A549 (cell line): ENCODE measurements at regions not wholly inside any gene's neighbourhood (a gene's known extent, or its start where the extent isn't known, plus 50 kb on each side); places are given as distances from the start of the nearest gene placed in this dataset.

Source experiments
- ATAC-seq, 2 experiments: fragments of 200-7000 bp in 1 of 2; fragments of >200 bp in 1 of 2; cut with Nextera tagmentation in 1 of 2; cut with Tn5 transposase in 1 of 2; 3 replicates each; pipeline versions ENCODE4 v1.8.0 to v1.9.1; 2018 to 2020; ENCODE audit warnings: mild to moderate bottlenecking in 1 of 2, moderate library complexity in 1 of 2
- CTCF ChIA-PET: fragments of 300-600 bp; sonication (Branson Sonifier 250); formaldehyde crosslinking; extraction: SDS; loops from one replicate; lab custom pipeline; 2021; ENCODE audit warnings: antibody characterized with exemption, inconsistent platforms; lab: Yijun Ruan, JAX
- POLR2A ChIA-PET: fragments of 350-600 bp; formaldehyde crosslinking; extraction: SDS; loops from one replicate; lab custom pipeline; 2021; ENCODE audit warnings: antibody characterized with exemption, inconsistent platforms; lab: Yijun Ruan, JAX
- DNase-seq, 2 experiments: peaks; one replicate each; pipeline versions ENCODE4 v3.0.0 to v3.0.0-alpha.2; 2011 to 2016; ENCODE audit warnings: low read depth in 1 of 2, low spot score in 1 of 2
- FAIRE-seq: peaks from 2 replicates; lab custom pipeline; 2011; peaks lifted over from hg19 to GRCh38; lab: Jason Lieb, UNC
- H3K27ac ChIP-seq, 2 experiments: fragments of >200 bp; sonication (Bioruptor Twin); formaldehyde crosslinking; 3 replicates each; pipeline ENCODE4 v1.5.1; 2016 to 2017
- H3K4me1 ChIP-seq: fragments of >200 bp; sonication (Bioruptor Twin); formaldehyde crosslinking; 3 replicates; pipeline ENCODE4 v1.6.1; 2016
- H3K4me2 ChIP-seq: fragments of >200 bp; sonication (Bioruptor Twin); formaldehyde crosslinking; 3 replicates; pipeline ENCODE4 v1.6.1; 2016
- H3K4me3 ChIP-seq: fragments of >200 bp; sonication (Bioruptor Twin); formaldehyde crosslinking; 3 replicates; pipeline ENCODE4 v1.5.1; 2016
- H3K9me3 ChIP-seq: fragments of >200 bp; sonication (Bioruptor Twin); formaldehyde crosslinking; 3 replicates; pipeline ENCODE4 v1.6.1; 2016
- CBX2 ChIP-seq: fragments of 200-600 bp; sonication (generic); IDR thresholded peaks from 2 replicates; pipeline ENCODE4 v1.6.1; 2016; ENCODE audit warnings: low read depth, mild to moderate bottlenecking, borderline replicate concordance
- CBX8 ChIP-seq: fragments of 200-600 bp; sonication (generic); IDR thresholded peaks from 2 replicates; pipeline ENCODE4 v1.6.1; 2016
- CEBPB ChIP-seq, 2 experiments: fragments of >200 bp in 1 of 2; sonication (Bioruptor Twin) in 1 of 2; formaldehyde crosslinking in 1 of 2; IDR thresholded peaks; 2 replicates each; pipeline ENCODE4 v1.6.1; 2012 to 2016
- CHD2 ChIP-seq: fragments of 150-350 bp; IDR thresholded peaks from 2 replicates; pipeline ENCODE4 v1.6.1; 2014; ENCODE audit warnings: low read length; ENCODE audit not compliant: partially characterized antibody
- ELK1 ChIP-seq: fragments of 150-350 bp; IDR thresholded peaks from 2 replicates; pipeline ENCODE4 v1.6.1; 2014; ENCODE audit warnings: low read depth, mild to moderate bottlenecking, low read length
- EP300 ChIP-seq, 2 experiments: fragments of >200 bp; sonication (Bioruptor Twin); formaldehyde crosslinking; IDR thresholded peaks; 2 replicates in 1 of 2; 3 replicates in 1 of 2; pipeline ENCODE4 v1.6.1; 2016 to 2017
- ESRRA ChIP-seq: fragments of 150-350 bp; IDR thresholded peaks from 2 replicates; pipeline ENCODE4 v1.6.1; 2014; ENCODE audit warnings: mild to moderate bottlenecking, low read length, borderline replicate concordance
- FOSB ChIP-seq: fragments of 250-450 bp; sonication (Bioruptor Pico); IDR thresholded peaks from 2 replicates; pipeline ENCODE4 v1.5.0; 2020; ENCODE audit warnings: mild to moderate bottlenecking, moderate library complexity
- FOSL2 ChIP-seq, 2 experiments: fragments of 450-650 bp in 1 of 2; fragments of >200 bp in 1 of 2; sonication (Bioruptor Twin) in 1 of 2; formaldehyde crosslinking; IDR thresholded peaks; 2 replicates each; pipeline versions ENCODE4 v1.5.0 to v1.6.1; 2016 to 2020; ENCODE audit warnings: mild to moderate bottlenecking in 1 of 2, moderate library complexity in 1 of 2
- FOXS1 ChIP-seq: fragments of 250-450 bp; sonication (Bioruptor Pico); IDR thresholded peaks from 2 replicates; pipeline ENCODE4 v1.5.0; 2020; ENCODE audit warnings: mild to moderate bottlenecking, moderate library complexity
- HEYL ChIP-seq: fragments of 250-450 bp; sonication (Bioruptor Pico); IDR thresholded peaks from 2 replicates; pipeline ENCODE4 v1.8.0; 2021; ENCODE audit warnings: mild to moderate bottlenecking, moderate library complexity
- HOXA7 ChIP-seq: fragments of 250-450 bp; sonication (Bioruptor Pico); IDR thresholded peaks from 2 replicates; pipeline ENCODE4 v1.5.0; 2020; ENCODE audit warnings: mild to moderate bottlenecking, moderate library complexity
- HOXB13 ChIP-seq: fragments of 250-450 bp; sonication (Bioruptor Pico); IDR thresholded peaks from 2 replicates; pipeline ENCODE4 v1.5.0; 2020; ENCODE audit warnings: low read depth, mild to moderate bottlenecking, moderate library complexity
- JUN ChIP-seq, 2 experiments: fragments of >200 bp; sonication (Bioruptor Twin); formaldehyde crosslinking; IDR thresholded peaks; 2 replicates in 1 of 2; 3 replicates in 1 of 2; pipeline ENCODE4 v1.6.1; 2016 to 2017
- KDM1A ChIP-seq: fragments of 200-600 bp; sonication (generic); IDR thresholded peaks from 2 replicates; pipeline ENCODE4 v1.6.1; 2016; ENCODE audit warnings: low read depth, mild to moderate bottlenecking
- MAFK ChIP-seq: fragments of 450-650 bp; IDR thresholded peaks from 2 replicates; pipeline ENCODE4 v1.6.1; 2014; ENCODE audit not compliant: partially characterized antibody
- MAZ ChIP-seq: fragments of 150-350 bp; IDR thresholded peaks from 2 replicates; pipeline ENCODE4 v1.6.1; 2014; ENCODE audit warnings: antibody characterized with exemption, low read depth, low read length, borderline replicate concordance
- NPAS2 ChIP-seq: fragments of 250-450 bp; sonication (Bioruptor Pico); IDR thresholded peaks from 2 replicates; pipeline ENCODE4 v1.8.0; 2022; ENCODE audit warnings: mild to moderate bottlenecking, moderate library complexity, borderline replicate concordance
- RARB ChIP-seq: fragments of 250-450 bp; sonication (Bioruptor Pico); IDR thresholded peaks from 2 replicates; pipeline ENCODE4 v1.8.0; 2021; ENCODE audit warnings: mild to moderate bottlenecking, moderate library complexity
- ZC3H11A ChIP-seq: fragments of 450-650 bp; IDR thresholded peaks from 2 replicates; pipeline ENCODE4 v1.6.1; 2014; ENCODE audit warnings: antibody characterized with exemption, mild to moderate bottlenecking
- ZFP36 ChIP-seq: fragments of 450-650 bp; IDR thresholded peaks from 2 replicates; pipeline ENCODE4 v1.6.1; 2014; ENCODE audit warnings: borderline replicate concordance; ENCODE audit not compliant: partially characterized antibody
- WGBS: methylation state at CpG from one replicate; pipeline ENCODE4 v1.1.6; 2017; ENCODE audit errors: missing lambda C conversion rate; 5-methylcytosine and 5-hydroxymethylcytosine counted together
- TF ChIP-seq, protein P1 (sequence below): fragments of >200 bp; sonication (Bioruptor Twin); formaldehyde crosslinking; IDR thresholded peaks from 2 replicates; pipeline ENCODE4 v1.6.1; 2016
- TF ChIP-seq, protein P2 (sequence below): IDR thresholded peaks from 2 replicates; pipeline ENCODE4 v1.6.1; 2012; ENCODE audit warnings: low read depth, borderline replicate concordance
- TF ChIP-seq, protein P3 (sequence below): fragments of >200 bp; sonication (Bioruptor Twin); formaldehyde crosslinking; IDR thresholded peaks from 3 replicates; pipeline ENCODE4 v1.6.1; 2016
- TF ChIP-seq, protein P4 (sequence below): fragments of 250-450 bp; sonication (Bioruptor Pico); IDR thresholded peaks from 2 replicates; pipeline ENCODE4 v1.5.0; 2020; ENCODE audit warnings: low read depth, mild to moderate bottlenecking, moderate library complexity

DNA sequence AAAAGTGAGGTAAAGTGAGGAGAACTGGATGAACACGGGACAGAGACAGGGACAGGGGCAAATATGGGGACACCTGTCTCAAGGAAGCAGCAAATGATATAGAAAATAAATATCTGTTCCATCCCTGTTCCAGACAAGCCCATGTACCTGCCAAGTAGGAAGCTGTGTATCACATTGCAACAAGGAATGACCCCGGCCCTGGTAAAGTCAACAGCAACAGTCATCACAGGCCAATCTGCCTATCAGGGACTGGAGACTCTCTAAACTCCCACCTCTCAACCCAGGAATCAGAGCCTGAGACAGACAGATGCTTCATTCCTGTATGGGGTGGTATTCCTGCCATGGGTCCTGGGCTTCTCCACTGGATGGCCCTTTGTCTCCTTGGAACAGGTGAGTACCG is 156.6 kb upstream of the PRSS1 start:
- no peaks in the 10 kb centered on the region; the same call in 2 of the 3 replicates for H3K9me3 ChIP-seq
- FAIRE-seq = no peak
- H3K27ac ChIP-seq = no peak overlapping the region
- no peak for DNase-seq
- TF ChIP-seq RARB (CRISPR knock-in tag) (no peak), HOXB13 (CRISPR knock-in tag) (no peak), HOXA7 (CRISPR knock-in tag) (no peak), KDM1A (no peak), ZC3H11A (no peak), MAFK (no peak), EP300 (IDR thresholded peaks at IDR 0.05) (no peak), CHD2 (no peak)
- TF ChIP-seq, protein P1, sequence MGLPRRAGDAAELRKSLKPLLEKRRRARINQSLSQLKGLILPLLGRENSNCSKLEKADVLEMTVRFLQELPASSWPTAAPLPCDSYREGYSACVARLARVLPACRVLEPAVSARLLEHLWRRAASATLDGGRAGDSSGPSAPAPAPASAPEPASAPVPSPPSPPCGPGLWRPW = no peak
- TF ChIP-seq, protein P2, sequence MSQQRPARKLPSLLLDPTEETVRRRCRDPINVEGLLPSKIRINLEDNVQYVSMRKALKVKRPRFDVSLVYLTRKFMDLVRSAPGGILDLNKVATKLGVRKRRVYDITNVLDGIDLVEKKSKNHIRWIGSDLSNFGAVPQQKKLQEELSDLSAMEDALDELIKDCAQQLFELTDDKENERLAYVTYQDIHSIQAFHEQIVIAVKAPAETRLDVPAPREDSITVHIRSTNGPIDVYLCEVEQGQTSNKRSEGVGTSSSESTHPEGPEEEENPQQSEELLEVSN = no peak
- ATAC-seq = no peak
- H3K4me1 ChIP-seq = no peaks in the 10 kb centered on the region
- no peak overlapping the region for H3K4me3 ChIP-seq
- no peak overlapping the region for H3K4me2 ChIP-seq
- CTCF ChIA-PET = interaction anchor here (1.0 to 6.7 kb wide), 3 partner anchors 11 to 57 kb away, joined by 3 to 80 read pairs (median 5); no protein-coding TSS in a partner anchor
- WGBS = 27% methylated on average over 3 of the region's 3 CpGs
- POLR2A ChIA-PET = no interaction called here

DNA sequence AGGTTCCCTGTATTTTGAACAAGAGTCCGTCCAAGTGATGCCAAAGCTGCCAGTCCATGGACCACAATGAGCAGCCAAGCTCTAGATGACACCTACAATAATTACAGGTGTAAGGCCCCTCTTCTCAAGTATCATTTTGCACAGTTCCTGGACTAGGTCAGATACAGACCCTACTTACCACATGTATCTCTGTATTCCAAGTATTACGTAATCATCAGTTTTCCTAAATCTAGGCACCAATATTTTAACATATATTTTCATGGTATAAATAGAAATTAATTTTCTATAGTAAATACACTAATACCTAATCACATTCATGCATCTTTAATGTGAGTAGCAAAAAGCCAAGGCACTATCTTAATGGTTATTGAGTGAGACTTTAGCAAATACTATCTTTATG is 157.0 kb upstream of the PRSS1 start:
- Histone ChIP-seq H3K4me2 (no peak overlapping the region), H3K27ac (no peak overlapping the region), H3K9me3 (no peaks in the 10 kb centered on the region; the same call in 2 of the 3 replicates), H3K4me1 (no peaks in the 10 kb centered on the region), H3K4me3 (no peak overlapping the region)
- CTCF ChIA-PET = interaction anchor here (1.2 to 6.7 kb wide), 4 partner anchors 12 to 191 kb away, joined by 3 to 80 read pairs (median 9); no protein-coding TSS in a partner anchor
- FAIRE-seq = no peak
- DNase-seq = no peak
- ATAC-seq = no peak
- 61% methylated on average over 2 of the region's 2 CpGs for WGBS
- TF ChIP-seq CBX2 (no peak), CEBPB (IDR thresholded peaks at IDR 0.05) (no peak), FOSB (no peak), EP300 (IDR thresholded peaks at IDR 0.05) (no peak), MAFK (no peak), ESRRA (no peak), NPAS2 (no peak), HEYL (CRISPR knock-in tag) (no peak)
- TF ChIP-seq, protein P3, sequence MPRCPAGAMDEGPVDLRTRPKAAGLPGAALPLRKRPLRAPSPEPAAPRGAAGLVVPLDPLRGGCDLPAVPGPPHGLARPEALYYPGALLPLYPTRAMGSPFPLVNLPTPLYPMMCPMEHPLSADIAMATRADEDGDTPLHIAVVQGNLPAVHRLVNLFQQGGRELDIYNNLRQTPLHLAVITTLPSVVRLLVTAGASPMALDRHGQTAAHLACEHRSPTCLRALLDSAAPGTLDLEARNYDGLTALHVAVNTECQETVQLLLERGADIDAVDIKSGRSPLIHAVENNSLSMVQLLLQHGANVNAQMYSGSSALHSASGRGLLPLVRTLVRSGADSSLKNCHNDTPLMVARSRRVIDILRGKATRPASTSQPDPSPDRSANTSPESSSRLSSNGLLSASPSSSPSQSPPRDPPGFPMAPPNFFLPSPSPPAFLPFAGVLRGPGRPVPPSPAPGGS = no peak
- TF ChIP-seq, protein P4, sequence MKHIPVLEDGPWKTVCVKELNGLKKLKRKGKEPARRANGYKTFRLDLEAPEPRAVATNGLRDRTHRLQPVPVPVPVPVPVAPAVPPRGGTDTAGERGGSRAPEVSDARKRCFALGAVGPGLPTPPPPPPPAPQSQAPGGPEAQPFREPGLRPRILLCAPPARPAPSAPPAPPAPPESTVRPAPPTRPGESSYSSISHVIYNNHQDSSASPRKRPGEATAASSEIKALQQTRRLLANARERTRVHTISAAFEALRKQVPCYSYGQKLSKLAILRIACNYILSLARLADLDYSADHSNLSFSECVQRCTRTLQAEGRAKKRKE = no peak
- TF ChIP-seq, protein P2 = no peak
- TF ChIP-seq, protein P1 = no peak
- POLR2A ChIA-PET = no interaction called here

DNA sequence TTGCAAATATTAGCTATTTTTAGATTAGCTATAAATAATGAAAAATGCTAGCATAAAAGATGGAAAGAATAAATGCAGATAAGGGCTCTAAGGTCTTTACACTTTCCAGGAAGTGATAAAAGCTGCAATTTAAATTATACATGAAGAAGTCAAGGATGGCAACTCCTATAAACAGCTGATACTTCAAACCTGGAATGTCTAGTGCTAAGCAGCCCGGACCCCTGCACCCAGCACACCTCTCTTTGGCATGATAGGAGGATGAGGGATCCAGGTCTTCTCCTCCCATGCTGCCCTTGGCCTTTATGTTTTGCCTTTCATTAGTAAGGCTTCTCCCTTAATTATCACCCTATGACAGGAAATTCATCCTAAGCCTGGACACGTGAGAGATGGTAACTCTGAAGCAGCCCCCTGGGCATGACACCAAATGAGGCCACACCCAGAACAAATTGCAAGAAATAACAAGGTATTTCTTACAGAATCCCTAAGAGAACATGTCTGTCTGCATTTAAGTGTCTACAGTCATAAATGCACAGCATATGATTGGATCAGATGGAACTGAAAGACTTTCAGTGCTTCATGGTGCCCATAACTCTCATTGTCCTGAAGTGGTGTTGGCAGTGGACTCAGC is 158.3 kb upstream of the PRSS1 start:
- Histone ChIP-seq H3K4me1 (no peaks in the 10 kb centered on the region), H3K4me3 (no peak overlapping the region), H3K9me3 (no peaks in the 10 kb centered on the region; the same call in 2 of the 3 replicates), H3K4me2 (no peak overlapping the region), H3K27ac (no peak overlapping the region)
- ChIA-PET CTCF (interaction anchor here (1.1 to 6.7 kb wide), 7 partner anchors 13 to 192 kb away, joined by 3 to 80 read pairs (median 4); no protein-coding TSS in a partner anchor), POLR2A (no interaction called here)
- no peak for DNase-seq
- no peak for FAIRE-seq
- no peak for ATAC-seq
- 15% methylated on average over 2 of the region's 2 CpGs for WGBS
- TF ChIP-seq RARB (CRISPR knock-in tag) = no peak
- TF ChIP-seq JUN (IDR thresholded peaks at IDR 0.05) = no peak
- TF ChIP-seq ZFP36 = no peak
- TF ChIP-seq NPAS2 = no peak
- TF ChIP-seq ELK1 = no peak
- TF ChIP-seq MAZ = no peak
- TF ChIP-seq CBX8 = no peak
- TF ChIP-seq, protein P2 = no peak
- TF ChIP-seq FOXS1 (CRISPR knock-in tag) = no peak
- no peak for TF ChIP-seq HOXB13 (CRISPR knock-in tag)
- no peak for TF ChIP-seq FOSL2 (IDR thresholded peaks at IDR 0.05)
- no peak for TF ChIP-seq FOSL2 (CRISPR knock-in tag; IDR thresholded peaks at IDR 0.05)
- TF ChIP-seq, protein P4 = no peak
